HG03469 (cell line): ENCODE measurements at regions not wholly inside any gene's neighbourhood (a gene's known extent, or its start where the extent isn't known, plus 50 kb on each side); places are given as distances from the start of the nearest gene placed in this dataset.

ENCODE experiments used
- ATAC-seq: cut with Tn5 transposase; IDR thresholded peaks from one replicate; pipeline ENCODE4 v1.9.1; 2021; ENCODE audit warnings: mild to moderate bottlenecking, moderate library complexity, moderate number of reproducible peaks; ENCODE audit not compliant: unreplicated experiment

DNA sequence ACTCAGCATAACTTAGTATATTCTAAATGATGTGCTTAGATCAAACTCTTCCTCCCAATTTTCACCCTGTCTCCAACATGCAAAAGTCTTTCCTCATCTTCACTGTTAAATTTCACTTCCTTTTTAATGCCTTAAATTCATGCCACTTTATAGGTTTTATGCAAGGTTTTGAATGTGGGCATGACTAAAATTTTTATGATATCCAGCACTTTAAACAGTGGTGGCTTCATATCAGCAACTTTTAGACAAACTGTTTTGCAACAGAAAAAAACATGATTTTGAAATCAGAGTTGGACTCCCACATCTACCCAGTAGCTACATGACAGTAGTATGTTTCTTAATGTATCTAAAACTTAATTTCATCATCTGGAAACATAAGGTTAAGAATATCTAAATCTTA is 84.7 kb upstream of the ZP4 start:
- ATAC-seq = no peak

GRCh38 chr1:237972186-237972585 is 81.5 kb upstream of the ZP4 start:
- no peak for ATAC-seq

GRCh38 chr1:237962985-237963384 is 72.3 kb upstream of the ZP4 start:
- ATAC-seq = no peak

DNA sequence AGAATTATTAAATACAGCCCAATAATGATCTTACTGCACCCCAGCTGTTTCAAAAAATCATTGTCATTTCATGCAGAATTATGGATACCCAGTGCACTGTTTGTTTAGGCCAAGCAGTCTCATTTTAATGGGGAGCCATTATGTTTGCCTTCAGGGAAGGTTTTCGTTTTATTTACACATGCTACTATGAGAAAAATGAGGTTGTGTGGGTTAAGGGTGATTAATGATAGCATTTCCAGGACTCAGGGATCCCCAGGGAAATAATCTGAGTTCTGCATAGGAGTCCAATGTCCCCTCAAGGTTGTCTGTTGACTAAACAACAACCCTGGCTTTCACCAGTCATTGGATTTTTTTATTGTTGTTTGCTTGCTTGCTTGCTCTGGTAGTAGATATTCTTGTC is 71.0 kb upstream of the ZP4 start:
- ATAC-seq = no peak

GRCh38 chr1:237959838-237960237 is 69.1 kb upstream of the ZP4 start:
- ATAC-seq = no peak

GRCh38 chr1:237953238-237953637 is 62.5 kb upstream of the ZP4 start:
- no peak for ATAC-seq
